ENCODE measurements at regions not wholly inside any gene's neighbourhood (a gene's known extent, or its start where the extent isn't known, plus 50 kb on each side); places are given as distances from the start of the nearest gene placed in this dataset.

GRCh38 chr6:115663681-115664080 lies 397.0 kb downstream of the FRK start:
- no peak overlapping the region for H3K4me3 ChIP-seq (ENCODE audit: low read depth, low read length)
- H2AFZ ChIP-seq (ENCODE audit: low read length, unreplicated experiment): no peak overlapping the region
- H3K27ac ChIP-seq (ENCODE audit: low read depth, low read length): no peak overlapping the region
- no peaks in the 10 kb centered on the region for H3K79me2 ChIP-seq (ENCODE audit: control insufficient read depth, insufficient read depth, low read length, unreplicated experiment)
- H3K27me3 ChIP-seq (ENCODE audit: insufficient read depth, low read length): no peaks in the 10 kb centered on the region
- no peaks in the 10 kb centered on the region for H3K4me1 ChIP-seq (ENCODE audit: control insufficient read depth, insufficient read depth, low read length, unreplicated experiment)
- no peaks in the 10 kb centered on the region for H3K36me3 ChIP-seq (ENCODE audit: insufficient read depth, low read length)

GRCh38 chr6:115643762-115644161 lies 416.9 kb downstream of the FRK start:
- no peaks in the 10 kb centered on the region for H3K4me1 ChIP-seq (ENCODE audit: control insufficient read depth, insufficient read depth, low read length, unreplicated experiment)
- H3K36me3 ChIP-seq (ENCODE audit: insufficient read depth, low read length): no peaks in the 10 kb centered on the region
- H3K27me3 ChIP-seq (ENCODE audit: insufficient read depth, low read length): no peaks in the 10 kb centered on the region
- H3K79me2 ChIP-seq (ENCODE audit: control insufficient read depth, insufficient read depth, low read length, unreplicated experiment): no peaks in the 10 kb centered on the region
- H3K27ac ChIP-seq (ENCODE audit: low read depth, low read length): no peak overlapping the region
- H2AFZ ChIP-seq (ENCODE audit: low read length, unreplicated experiment): no peak overlapping the region
- no peak overlapping the region for H3K4me3 ChIP-seq (ENCODE audit: low read depth, low read length)

GRCh38 chr6:115634887-115635286 lies 425.8 kb downstream of the FRK start:
- Histone ChIP-seq H3K27ac (ENCODE audit: low read depth, low read length) (no peak overlapping the region), H3K4me1 (ENCODE audit: control insufficient read depth, insufficient read depth, low read length, unreplicated experiment) (no peaks in the 10 kb centered on the region), H3K79me2 (ENCODE audit: control insufficient read depth, insufficient read depth, low read length, unreplicated experiment) (no peaks in the 10 kb centered on the region), H2AFZ (ENCODE audit: low read length, unreplicated experiment) (no peak overlapping the region), H3K36me3 (ENCODE audit: insufficient read depth, low read length) (no peaks in the 10 kb centered on the region), H3K27me3 (ENCODE audit: insufficient read depth, low read length) (no peaks in the 10 kb centered on the region), H3K4me3 (ENCODE audit: low read depth, low read length) (no peak overlapping the region)

DNA sequence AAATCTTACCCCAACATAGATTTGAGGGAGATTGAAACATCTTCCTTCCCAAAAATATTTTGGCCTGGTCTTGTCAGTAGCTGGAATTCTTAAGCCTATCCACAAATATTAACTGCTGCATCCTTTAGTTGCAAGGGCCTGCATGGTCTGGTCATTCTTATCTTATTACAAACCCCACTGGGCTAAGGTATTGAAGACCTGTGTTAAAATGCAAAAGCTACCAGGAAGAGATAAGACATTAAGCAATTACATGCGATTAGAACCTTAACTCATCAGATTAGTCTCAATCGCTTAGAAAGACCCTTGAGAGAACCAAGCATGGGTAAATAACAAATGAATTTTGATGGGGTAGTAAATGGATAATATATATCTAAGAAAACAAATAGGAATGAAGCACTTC lies 426.6 kb downstream of the FRK start:
- Histone ChIP-seq H3K27me3 (ENCODE audit: insufficient read depth, low read length) (no peaks in the 10 kb centered on the region), H3K4me3 (ENCODE audit: low read depth, low read length) (no peak overlapping the region), H3K4me1 (ENCODE audit: control insufficient read depth, insufficient read depth, low read length, unreplicated experiment) (no peaks in the 10 kb centered on the region), H3K27ac (ENCODE audit: low read depth, low read length) (no peak overlapping the region), H3K36me3 (ENCODE audit: insufficient read depth, low read length) (no peaks in the 10 kb centered on the region), H3K79me2 (ENCODE audit: control insufficient read depth, insufficient read depth, low read length, unreplicated experiment) (no peaks in the 10 kb centered on the region), H2AFZ (ENCODE audit: low read length, unreplicated experiment) (no peak overlapping the region)

- no peak overlapping the region for H3K27ac ChIP-seq (ENCODE audit: low read depth, low read length)
- no peaks in the 10 kb centered on the region for H3K4me1 ChIP-seq (ENCODE audit: control insufficient read depth, insufficient read depth, low read length, unreplicated experiment)
- H3K79me2 ChIP-seq (ENCODE audit: control insufficient read depth, insufficient read depth, low read length, unreplicated experiment): no peaks in the 10 kb centered on the region
- H2AFZ ChIP-seq (ENCODE audit: low read length, unreplicated experiment): no peak overlapping the region
- no peak overlapping the region for H3K4me3 ChIP-seq (ENCODE audit: low read depth, low read length)
- no peaks in the 10 kb centered on the region for H3K27me3 ChIP-seq (ENCODE audit: insufficient read depth, low read length)
- H3K36me3 ChIP-seq (ENCODE audit: insufficient read depth, low read length): no peaks in the 10 kb centered on the region
Measured at GRCh38 chr6:115631028-115631427, 429.7 kb downstream of the FRK start.

- H3K79me2 ChIP-seq (ENCODE audit: control insufficient read depth, insufficient read depth, low read length, unreplicated experiment): no peaks in the 10 kb centered on the region
- no peaks in the 10 kb centered on the region for H3K36me3 ChIP-seq (ENCODE audit: insufficient read depth, low read length)
- H2AFZ ChIP-seq (ENCODE audit: low read length, unreplicated experiment): no peak overlapping the region
- no peaks in the 10 kb centered on the region for H3K4me1 ChIP-seq (ENCODE audit: control insufficient read depth, insufficient read depth, low read length, unreplicated experiment)
- H3K27me3 ChIP-seq (ENCODE audit: insufficient read depth, low read length): no peaks in the 10 kb centered on the region
- H3K4me3 ChIP-seq (ENCODE audit: low read depth, low read length): no peak overlapping the region
- no peak overlapping the region for H3K27ac ChIP-seq (ENCODE audit: low read depth, low read length)
Measured at GRCh38 chr6:115630424-115631024, 430.2 kb downstream of the FRK start.

DNA sequence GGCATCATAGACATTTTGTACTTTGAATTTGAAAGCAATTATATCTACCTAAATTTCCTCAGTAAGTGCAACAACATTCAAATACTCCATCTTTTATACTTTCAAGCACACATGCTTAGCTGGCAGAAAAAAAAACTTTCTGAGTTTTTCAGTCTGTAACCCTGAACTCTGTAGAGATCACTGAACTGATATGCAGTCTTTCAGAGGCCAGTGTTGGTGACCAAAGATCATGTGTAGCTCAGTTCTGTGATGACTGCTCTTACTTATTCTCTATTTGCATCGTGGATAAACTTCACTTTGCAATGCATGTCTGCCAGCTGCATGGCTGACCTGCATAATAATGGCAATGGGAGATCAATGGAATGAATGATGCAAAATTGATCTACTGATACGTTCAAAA lies 431.3 kb downstream of the FRK start:
- H3K36me3 ChIP-seq (ENCODE audit: insufficient read depth, low read length): no peaks in the 10 kb centered on the region
- H2AFZ ChIP-seq (ENCODE audit: low read length, unreplicated experiment): no peak overlapping the region
- H3K27ac ChIP-seq (ENCODE audit: low read depth, low read length): no peak overlapping the region
- H3K27me3 ChIP-seq (ENCODE audit: insufficient read depth, low read length): no peaks in the 10 kb centered on the region
- no peaks in the 10 kb centered on the region for H3K4me1 ChIP-seq (ENCODE audit: control insufficient read depth, insufficient read depth, low read length, unreplicated experiment)
- no peak overlapping the region for H3K4me3 ChIP-seq (ENCODE audit: low read depth, low read length)
- no peaks in the 10 kb centered on the region for H3K79me2 ChIP-seq (ENCODE audit: control insufficient read depth, insufficient read depth, low read length, unreplicated experiment)

DNA sequence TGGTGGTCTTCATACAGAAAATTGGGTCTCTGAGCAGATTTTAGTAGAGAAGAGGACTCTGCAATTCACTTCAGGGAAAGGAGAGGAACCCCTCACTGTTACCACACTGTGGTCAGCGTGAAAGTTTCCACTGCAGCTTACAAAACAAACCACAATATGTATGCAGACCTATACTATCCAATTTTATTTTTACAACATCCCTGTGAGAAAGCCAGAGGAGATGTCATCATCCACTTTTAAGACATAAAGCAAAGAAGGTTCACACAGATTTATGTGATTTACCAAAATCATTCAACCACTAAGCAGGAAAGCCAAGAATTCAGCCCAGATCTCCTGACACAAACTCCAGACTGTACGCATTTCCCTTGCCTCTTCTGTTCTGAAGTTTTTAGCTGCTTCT lies 442.4 kb downstream of the FRK start:
- H2AFZ ChIP-seq (ENCODE audit: low read length, unreplicated experiment): no peak overlapping the region
- no peak overlapping the region for H3K27ac ChIP-seq (ENCODE audit: low read depth, low read length)
- H3K27me3 ChIP-seq (ENCODE audit: insufficient read depth, low read length): no peaks in the 10 kb centered on the region
- no peaks in the 10 kb centered on the region for H3K4me1 ChIP-seq (ENCODE audit: control insufficient read depth, insufficient read depth, low read length, unreplicated experiment)
- H3K36me3 ChIP-seq (ENCODE audit: insufficient read depth, low read length): no peaks in the 10 kb centered on the region
- no peak overlapping the region for H3K4me3 ChIP-seq (ENCODE audit: low read depth, low read length)
- H3K79me2 ChIP-seq (ENCODE audit: control insufficient read depth, insufficient read depth, low read length, unreplicated experiment): no peaks in the 10 kb centered on the region

GRCh38 chr6:115617031-115617430 lies 443.7 kb downstream of the FRK start:
- H3K4me1 ChIP-seq (ENCODE audit: control insufficient read depth, insufficient read depth, low read length, unreplicated experiment): no peaks in the 10 kb centered on the region

GRCh38 chr6:115613488-115613887 lies 447.2 kb downstream of the FRK start:
- Histone ChIP-seq H3K27ac (ENCODE audit: low read depth, low read length) (no peak overlapping the region), H3K4me1 (ENCODE audit: control insufficient read depth, insufficient read depth, low read length, unreplicated experiment) (no peaks in the 10 kb centered on the region), H3K27me3 (ENCODE audit: insufficient read depth, low read length) (no peaks in the 10 kb centered on the region), H3K36me3 (ENCODE audit: insufficient read depth, low read length) (no peaks in the 10 kb centered on the region), H3K79me2 (ENCODE audit: control insufficient read depth, insufficient read depth, low read length, unreplicated experiment) (no peaks in the 10 kb centered on the region), H2AFZ (ENCODE audit: low read length, unreplicated experiment) (no peak overlapping the region), H3K4me3 (ENCODE audit: low read depth, low read length) (no peak overlapping the region)

More at GRCh38 chr6:115617031-115617430, 443.7 kb downstream of the FRK start:
- no peak overlapping the region for H3K4me3 ChIP-seq (ENCODE audit: low read depth, low read length)
- H3K27ac ChIP-seq (ENCODE audit: low read depth, low read length): no peak overlapping the region
- H3K79me2 ChIP-seq (ENCODE audit: control insufficient read depth, insufficient read depth, low read length, unreplicated experiment): no peaks in the 10 kb centered on the region
- H3K27me3 ChIP-seq (ENCODE audit: insufficient read depth, low read length): no peaks in the 10 kb centered on the region
- no peaks in the 10 kb centered on the region for H3K36me3 ChIP-seq (ENCODE audit: insufficient read depth, low read length)
- no peak overlapping the region for H2AFZ ChIP-seq (ENCODE audit: low read length, unreplicated experiment)

DNA sequence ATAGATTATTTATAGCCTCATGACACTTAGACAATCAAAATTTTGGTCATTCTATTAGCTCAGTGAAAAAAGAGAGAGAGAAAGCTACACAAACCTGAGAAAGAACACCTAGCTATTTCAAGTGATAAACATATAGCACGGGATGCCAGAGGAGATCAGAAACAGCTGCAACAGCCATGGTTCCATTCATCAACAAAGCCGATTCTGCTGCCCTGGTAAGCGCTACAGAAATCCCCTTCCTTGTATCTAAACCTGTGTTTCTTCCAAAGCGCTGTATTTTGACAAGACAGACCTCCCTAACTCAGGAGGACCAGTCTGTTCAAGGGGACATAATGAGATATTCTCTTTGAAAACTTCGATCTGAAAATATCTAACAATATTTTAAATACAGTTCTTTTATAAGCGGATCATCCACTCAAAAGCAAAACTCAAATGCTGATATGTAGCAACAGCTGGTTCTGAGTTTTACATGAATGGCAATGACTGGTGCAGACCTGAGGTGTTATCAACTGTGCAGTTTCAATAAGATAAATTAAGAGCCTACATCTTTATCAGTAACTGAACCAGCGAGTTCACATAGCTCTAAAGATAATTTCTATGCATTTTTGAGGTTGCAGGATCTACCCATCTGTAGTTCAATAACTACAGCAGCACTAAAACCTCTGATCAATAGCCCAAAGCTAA lies 447.8 kb downstream of the FRK start:
- Histone ChIP-seq H3K36me3 (ENCODE audit: insufficient read depth, low read length) (no peaks in the 10 kb centered on the region), H3K27me3 (ENCODE audit: insufficient read depth, low read length) (no peaks in the 10 kb centered on the region), H3K79me2 (ENCODE audit: control insufficient read depth, insufficient read depth, low read length, unreplicated experiment) (no peaks in the 10 kb centered on the region), H2AFZ (ENCODE audit: low read length, unreplicated experiment) (no peak overlapping the region), H3K27ac (ENCODE audit: low read depth, low read length) (no peak overlapping the region), H3K4me1 (ENCODE audit: control insufficient read depth, insufficient read depth, low read length, unreplicated experiment) (no peaks in the 10 kb centered on the region), H3K4me3 (ENCODE audit: low read depth, low read length) (no peak overlapping the region)

Data from ACC112 (cell line).